GM23248 (cell line): ENCODE measurements at regions not wholly inside any gene's neighbourhood (a gene's known extent, or its start where the extent isn't known, plus 50 kb on each side); places are given as distances from the start of the nearest gene placed in this dataset.

Source experiments
- EZH2 ChIP-seq: fragments of 200-600 bp; sonication (generic); IDR thresholded peaks from 2 replicates; pipeline ENCODE4 v1.6.1; 2018; ENCODE audit warnings: antibody characterized with exemption, mild to moderate bottlenecking; ENCODE audit not compliant: insufficient read depth, poor library complexity, severe bottlenecking
- EZH2phosphoT487 ChIP-seq: fragments of 200-600 bp; sonication (generic); IDR thresholded peaks from 2 replicates; pipeline ENCODE4 v1.6.1; 2018; ENCODE audit warnings: antibody characterized with exemption, moderate library complexity, mild to moderate bottlenecking, low read depth; ENCODE audit not compliant: insufficient read depth

- TF ChIP-seq EZH2 (no peak), EZH2phosphoT487 (no peak)
Measured at GRCh38 chr18:29077344-29077743, 900.4 kb upstream of the CDH2 start.
